HK-2 (cell line): ENCODE measurements at regions not wholly inside any gene's neighbourhood (a gene's known extent, or its start where the extent isn't known, plus 50 kb on each side); places are given as distances from the start of the nearest gene placed in this dataset.
"Not testable (repeated sequence)": the region's sequence is repeated elsewhere in the genome, so short reads cannot be mapped to it uniquely, and the experiment has no call there.

Experiments
- DNase-seq: peaks from one replicate; pipeline ENCODE4 v3.0.0-alpha.2; 2018; ENCODE audit not compliant: unreplicated experiment

DNA sequence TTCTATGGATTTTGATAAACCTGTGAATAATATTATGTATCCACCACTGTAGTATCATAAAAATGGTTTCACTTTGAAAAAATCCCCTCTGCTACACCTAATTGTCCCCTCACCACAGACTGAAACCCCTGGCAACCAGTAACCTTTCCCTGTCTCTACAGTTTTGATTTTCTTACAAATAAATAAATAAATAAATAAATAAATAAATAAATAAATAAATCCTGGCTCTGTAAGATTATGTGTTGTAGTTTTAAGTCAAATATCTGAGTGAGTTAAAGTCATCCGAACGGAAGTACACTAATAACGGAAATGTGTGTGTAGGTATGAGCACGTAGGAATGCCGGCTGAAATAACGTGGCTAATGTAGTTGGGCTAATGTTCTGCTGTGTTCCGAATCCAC lies 641.5 kb downstream of the GABRG1 start:
- no peak for DNase-seq

DNA sequence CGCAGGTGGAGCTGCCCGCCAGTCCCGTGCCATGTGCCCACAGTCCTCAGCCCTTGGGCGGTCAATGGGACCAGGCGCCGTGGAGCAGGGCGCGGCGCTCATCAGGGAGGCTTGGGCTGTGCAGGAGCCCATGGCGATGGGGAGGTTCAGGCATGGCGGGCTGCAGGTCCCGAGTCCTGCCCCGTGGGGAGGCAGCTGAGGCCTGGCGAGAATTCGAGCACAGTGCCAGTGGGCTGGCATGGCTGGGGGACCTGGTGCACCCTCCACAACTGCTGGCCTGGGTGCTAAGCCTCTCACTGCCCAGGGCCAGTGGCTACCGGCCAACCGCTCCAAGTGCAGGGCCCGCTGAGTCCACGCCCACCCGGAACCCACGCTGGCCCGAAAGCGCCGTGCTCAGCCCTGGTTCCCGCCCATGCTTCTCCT lies 646.5 kb downstream of the GABRG1 start:
- DNase-seq, result no peak

DNA sequence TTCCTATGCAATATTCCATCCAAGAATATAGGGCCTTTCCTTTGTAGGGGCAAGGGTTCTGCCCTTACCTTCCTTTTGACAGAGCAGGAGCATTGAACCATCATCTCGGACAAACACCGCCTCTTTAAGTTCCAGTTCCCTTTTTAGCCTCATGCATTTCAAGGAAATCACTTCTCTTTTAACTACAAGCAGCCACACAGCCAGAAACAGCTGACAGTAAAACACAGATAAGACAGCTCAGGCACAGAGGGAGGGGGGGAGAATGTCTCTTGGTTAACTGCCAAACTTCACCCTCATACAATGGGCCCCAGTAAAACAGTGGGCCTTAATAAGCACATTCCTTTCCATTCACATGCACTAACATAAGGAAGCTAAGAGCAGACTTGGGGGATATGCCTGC lies 648.3 kb downstream of the GABRG1 start:
- no peak for DNase-seq

DNA sequence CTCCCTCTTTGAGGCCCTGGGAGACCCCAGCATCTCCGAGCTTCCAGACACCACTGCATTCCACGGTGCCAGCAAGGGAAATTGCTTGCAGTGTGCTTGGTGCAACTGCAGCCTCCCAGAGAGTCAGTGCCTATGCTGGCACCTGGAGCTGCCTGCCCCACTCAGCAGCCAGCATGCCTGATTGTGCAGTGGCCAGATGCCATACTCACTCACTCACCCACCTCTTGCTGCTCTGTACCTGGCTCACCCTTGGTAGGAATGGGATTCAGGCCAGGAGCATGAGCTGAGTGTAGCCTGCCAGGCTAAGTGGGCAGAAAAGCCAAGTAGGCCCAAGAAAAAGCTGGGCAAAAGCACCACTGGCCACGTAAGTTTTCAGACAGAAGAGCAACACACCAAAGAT lies 651.4 kb downstream of the GABRG1 start:
- no peak for DNase-seq

DNA sequence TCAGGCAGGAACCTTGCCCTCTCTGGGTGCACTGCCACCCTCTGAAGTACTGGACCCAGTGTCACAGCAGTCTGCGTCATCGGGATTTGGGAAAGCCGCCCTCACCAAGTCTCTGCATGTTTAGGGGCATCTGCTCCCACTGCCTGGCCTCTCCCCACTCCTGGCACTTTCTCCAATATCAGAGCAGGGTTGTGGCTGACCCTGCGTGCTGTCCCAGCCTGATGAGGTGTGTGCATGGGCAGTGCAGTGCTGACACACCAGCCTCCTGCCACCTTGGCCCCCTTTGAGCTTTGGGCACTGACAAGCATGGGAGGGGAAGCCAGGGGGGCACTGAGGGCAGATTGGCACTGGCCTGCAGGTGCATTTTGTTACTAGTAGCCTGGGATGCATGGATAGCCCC lies 652.5 kb downstream of the GABRG1 start:
- no peak for DNase-seq

GRCh38 chr4:45467157-45467556 lies 656.7 kb downstream of the GABRG1 start:
- DNase-seq, result no peak

GRCh38 chr4:45460157-45460556 lies 663.7 kb downstream of the GABRG1 start:
- not testable (repeated sequence) for DNase-seq

GRCh38 chr4:45455217-45455616 lies 668.6 kb downstream of the GABRG1 start:
- DNase-seq, result no peak

DNA sequence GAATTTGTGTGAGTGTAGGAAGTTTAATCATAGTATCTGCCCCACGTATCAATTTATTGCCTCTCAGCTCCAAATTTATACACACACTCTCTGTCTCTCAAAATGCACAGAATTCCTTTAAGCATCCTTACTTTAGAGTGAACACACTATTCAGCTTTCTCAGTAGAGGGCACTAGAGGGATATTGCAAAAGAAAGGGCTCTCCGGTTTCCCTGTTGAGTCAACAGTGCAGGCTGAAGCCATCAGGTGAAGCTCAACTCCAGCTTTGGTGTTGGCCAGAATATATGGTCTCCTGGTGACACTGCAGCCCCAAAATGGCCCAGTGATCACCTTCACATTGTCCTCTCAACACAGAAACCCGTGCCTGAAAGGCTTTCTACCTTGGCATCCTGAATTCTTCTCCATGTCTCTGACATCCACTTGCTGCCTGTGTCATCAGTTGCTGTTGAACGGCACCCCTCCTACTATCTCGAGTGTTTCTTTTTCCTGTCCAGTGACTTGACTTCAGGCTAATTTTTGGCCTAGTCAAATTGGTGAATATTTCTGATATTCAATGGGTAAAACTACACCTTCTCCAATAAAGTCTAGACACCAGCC lies 670.5 kb downstream of the GABRG1 start:
- DNase-seq, result peak; percentile 12

DNA sequence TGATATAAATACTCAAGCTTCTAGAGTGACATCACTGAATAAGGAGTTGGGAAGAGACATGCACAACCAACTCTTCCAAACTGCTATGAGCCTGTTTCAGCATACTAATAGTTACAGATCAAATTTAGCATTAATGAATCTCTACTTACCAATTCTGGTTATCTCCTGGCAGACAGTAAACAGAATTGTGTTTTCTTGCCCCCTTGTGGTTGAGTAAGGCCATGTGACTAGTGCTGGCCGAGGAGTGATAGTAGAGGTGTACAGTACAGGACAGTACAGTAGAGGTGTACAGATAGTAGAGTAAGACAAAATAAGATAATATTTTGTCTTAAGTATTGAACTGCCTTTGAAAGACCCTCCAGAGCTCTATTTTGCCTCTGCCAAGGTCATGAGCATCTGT lies 681.4 kb downstream of the GABRG1 start:
- no peak for DNase-seq

DNA sequence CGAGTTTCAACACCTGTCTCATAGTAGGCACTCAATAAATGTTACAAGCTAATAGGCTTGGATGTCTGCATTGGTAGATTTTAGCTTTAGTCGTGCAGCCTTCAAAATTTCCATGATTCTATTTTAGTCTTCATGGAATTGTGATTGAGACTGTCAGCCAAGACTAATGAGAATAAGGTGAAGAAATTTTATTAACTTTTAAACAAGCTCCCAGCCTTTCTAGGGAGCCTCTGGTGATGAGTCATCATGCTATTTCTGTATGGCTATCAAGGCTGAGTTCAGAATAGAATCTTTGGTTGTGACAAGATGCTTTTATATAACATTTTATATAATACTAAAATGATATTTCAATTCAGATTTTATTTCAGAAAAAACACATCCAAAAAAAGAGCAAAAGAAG lies 685.8 kb downstream of the GABRG1 start:
- no peak for DNase-seq

- DNase-seq, result no peak
Observed at GRCh38 chr4:45437381-45437780, 686.5 kb downstream of the GABRG1 start.

GRCh38 chr4:45425135-45425534 lies 698.7 kb downstream of the GABRG1 start:
- DNase-seq, result no peak

DNA sequence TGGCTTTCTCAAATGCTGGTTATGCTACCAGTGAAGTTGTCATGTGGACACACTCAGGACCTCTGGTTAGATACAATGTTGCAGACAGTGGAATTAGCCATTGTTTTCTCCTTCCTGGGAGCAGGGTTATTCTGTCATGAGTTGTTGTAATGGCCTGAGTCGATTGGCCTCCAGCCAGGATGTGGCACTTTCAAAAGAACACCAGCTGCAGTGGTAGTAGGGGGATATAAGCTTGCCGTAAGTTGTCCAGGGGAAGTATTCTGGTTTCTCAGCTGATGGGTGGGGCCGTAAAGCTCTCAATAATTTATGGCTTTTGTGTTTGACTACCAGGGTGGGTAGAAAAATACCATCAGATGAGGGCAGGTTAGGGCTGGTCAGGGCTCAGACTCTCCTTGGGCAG lies 697.5 kb upstream of the GNPDA2 start:
- DNase-seq, result no peak

GRCh38 chr4:45420091-45420674 lies 693.8 kb upstream of the GNPDA2 start:
- not testable (repeated sequence) for DNase-seq

GRCh38 chr4:45410701-45411210 lies 684.4 kb upstream of the GNPDA2 start:
- DNase-seq, result no peak

DNA sequence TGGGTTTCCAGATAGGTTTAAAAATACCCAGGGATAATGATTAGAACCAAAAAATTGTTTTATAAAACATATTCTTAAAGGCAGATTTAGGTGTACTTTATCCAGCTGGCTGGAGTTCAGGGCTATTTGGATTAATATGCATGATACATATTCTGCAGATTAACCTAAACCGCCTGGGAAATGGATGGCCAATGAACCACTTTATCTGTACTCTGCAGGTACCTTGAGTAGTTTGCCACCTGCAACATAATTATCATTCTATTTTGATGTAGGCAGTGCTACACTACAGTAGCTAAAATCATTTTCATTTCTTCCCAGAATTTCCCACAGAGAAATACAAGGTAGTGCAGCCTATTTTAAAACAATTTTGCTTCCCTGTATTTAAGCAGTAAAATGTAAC lies 683.2 kb upstream of the GNPDA2 start:
- no peak for DNase-seq

DNA sequence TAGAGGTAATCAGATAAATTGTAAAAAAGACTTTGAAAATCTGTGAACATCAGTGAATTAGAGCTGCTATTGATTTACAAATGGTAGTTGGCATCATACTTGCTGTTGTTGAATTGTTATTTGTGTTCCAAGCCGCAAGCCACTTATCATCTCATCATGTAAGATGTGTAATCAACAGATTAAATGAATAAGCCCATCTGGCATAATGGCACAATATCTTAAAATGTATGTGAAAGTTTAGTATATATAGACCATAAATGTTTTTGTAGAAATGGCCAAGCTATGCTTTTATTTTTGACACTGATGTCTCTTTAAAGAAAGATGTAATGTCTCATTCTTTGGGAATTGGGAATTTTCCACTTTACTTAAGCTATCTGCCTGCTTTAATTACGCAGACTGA lies 682.6 kb upstream of the GNPDA2 start:
- DNase-seq, result no peak

DNA sequence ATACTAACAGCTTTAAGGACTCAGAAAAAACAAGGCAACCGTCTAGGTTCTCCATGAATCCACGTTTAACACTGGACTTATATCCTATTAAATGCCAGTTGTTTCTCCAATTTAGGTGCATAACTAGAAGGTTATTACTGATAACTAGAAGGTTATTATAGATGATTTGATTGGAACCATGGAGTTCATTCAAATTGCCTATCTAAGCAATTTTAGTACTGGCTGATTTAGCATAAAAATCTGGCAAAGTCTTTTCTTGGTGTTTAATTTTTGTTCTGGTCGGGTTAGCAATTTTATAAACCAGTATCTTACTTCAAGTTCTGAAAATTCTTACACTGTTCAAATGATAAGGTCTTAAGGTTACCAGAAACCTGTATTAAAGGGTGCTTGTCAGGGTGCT lies 672.8 kb upstream of the GNPDA2 start:
- DNase-seq, result no peak

GRCh38 chr4:45385306-45385705 lies 659.0 kb upstream of the GNPDA2 start:
- no peak for DNase-seq

GRCh38 chr4:45370408-45370807 lies 644.1 kb upstream of the GNPDA2 start:
- no peak for DNase-seq

DNA sequence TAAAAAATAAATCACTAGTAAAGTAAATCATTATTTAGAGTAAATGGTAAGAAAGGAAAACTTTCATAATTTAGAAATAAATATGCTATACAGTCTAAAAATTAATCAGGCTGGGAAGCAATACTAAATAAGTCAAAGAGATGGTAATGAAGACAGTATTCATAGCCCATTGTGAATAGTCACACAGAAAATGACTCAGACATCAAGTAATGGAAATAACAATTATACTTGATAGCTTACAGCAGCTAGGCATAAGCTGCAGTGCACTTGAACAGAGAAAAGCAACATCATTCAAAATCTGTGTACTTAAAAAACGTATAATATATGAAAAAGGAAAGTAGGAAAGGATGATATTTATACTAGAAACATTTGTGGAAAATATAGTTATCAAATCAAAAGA lies 642.5 kb upstream of the GNPDA2 start:
- no peak for DNase-seq

DNA sequence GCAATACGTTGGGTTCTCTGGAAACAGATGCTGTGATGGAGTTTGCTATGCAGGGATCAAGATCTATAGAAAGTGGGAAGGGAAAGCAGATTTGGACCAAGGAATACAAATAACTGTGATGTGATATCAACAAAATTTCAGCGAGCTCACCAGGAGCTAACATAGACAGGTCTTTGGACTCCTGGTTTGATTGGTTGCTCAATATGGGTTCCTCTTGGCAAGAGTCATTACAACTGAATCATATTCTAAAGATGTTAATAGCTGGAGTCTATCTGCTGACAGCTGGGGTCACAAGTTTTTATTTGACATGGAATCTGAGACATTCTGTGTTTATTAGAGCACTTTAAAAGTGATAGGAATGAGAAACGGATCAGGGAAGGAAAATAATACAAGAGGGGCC lies 637.6 kb upstream of the GNPDA2 start:
- no peak for DNase-seq
